ENCODE measurements at regions not wholly inside any gene's neighbourhood (a gene's known extent, or its start where the extent isn't known, plus 50 kb on each side); places are given as distances from the start of the nearest gene placed in this dataset.

GRCh38 chrX:129161108-129161507 lies 362.2 kb downstream of the SMARCA1 start:
- no peak for TF ChIP-seq CTCF (IDR thresholded peaks at IDR 0.05; ENCODE audit: low read depth, low read length, missing control alignments)
- DNase-seq, result no peak
- Histone ChIP-seq H3K36me3 (replicated peaks) (no peaks in the 10 kb centered on the region), H3K27ac (no peak overlapping the region), H3K27me3 (replicated peaks) (no peaks in the 10 kb centered on the region), H3K4me3 (ENCODE audit: low read depth, low read length) (no peak overlapping the region)
- in situ Hi-C loops (cut with HindIII; ENCODE audit: low pct_ligation_motif_present, low sequenced_read_pairs), result no loop called here

GRCh38 chrX:129158505-129158904 lies 364.8 kb downstream of the SMARCA1 start:
- in situ Hi-C loops (cut with HindIII; ENCODE audit: low pct_ligation_motif_present, low sequenced_read_pairs), result no loop called here
- DNase-seq, result no peak
- TF ChIP-seq CTCF (IDR thresholded peaks at IDR 0.05; ENCODE audit: low read depth, low read length, missing control alignments), result no peak
- Histone ChIP-seq H3K4me3 (ENCODE audit: low read depth, low read length) (no peak overlapping the region), H3K27me3 (replicated peaks) (no peaks in the 10 kb centered on the region), H3K27ac (no peak overlapping the region), H3K36me3 (replicated peaks) (no peaks in the 10 kb centered on the region)

- DNase-seq, result no peak
- Histone ChIP-seq H3K27me3 (replicated peaks) (no peaks in the 10 kb centered on the region), H3K4me3 (ENCODE audit: low read depth, low read length) (no peak overlapping the region), H3K36me3 (replicated peaks) (no peaks in the 10 kb centered on the region), H3K27ac (no peak overlapping the region)
- TF ChIP-seq CTCF (IDR thresholded peaks at IDR 0.05; ENCODE audit: low read depth, low read length, missing control alignments), result no peak
- in situ Hi-C loops (cut with HindIII; ENCODE audit: low pct_ligation_motif_present, low sequenced_read_pairs), result no loop called here
Measured at GRCh38 chrX:129145840-129146272, 377.4 kb downstream of the SMARCA1 start.

GRCh38 chrX:129145385-129145784 lies 377.9 kb downstream of the SMARCA1 start:
- no peak for DNase-seq
- H3K27ac ChIP-seq, result no peak overlapping the region
- no peak for TF ChIP-seq CTCF (IDR thresholded peaks at IDR 0.05; ENCODE audit: low read depth, low read length, missing control alignments)
- H3K27me3 ChIP-seq (replicated peaks), result no peaks in the 10 kb centered on the region
- H3K4me3 ChIP-seq (ENCODE audit: low read depth, low read length), result no peak overlapping the region
- H3K36me3 ChIP-seq (replicated peaks), result no peaks in the 10 kb centered on the region
- in situ Hi-C loops (cut with HindIII; ENCODE audit: low pct_ligation_motif_present, low sequenced_read_pairs), result no loop called here

- no peak for TF ChIP-seq CTCF (IDR thresholded peaks at IDR 0.05; ENCODE audit: low read depth, low read length, missing control alignments)
- H3K27me3 ChIP-seq (replicated peaks), result no peaks in the 10 kb centered on the region
- H3K36me3 ChIP-seq (replicated peaks), result no peaks in the 10 kb centered on the region
- in situ Hi-C loops (cut with HindIII; ENCODE audit: low pct_ligation_motif_present, low sequenced_read_pairs), result no loop called here
- no peak overlapping the region for H3K27ac ChIP-seq
- no peak overlapping the region for H3K4me3 ChIP-seq (ENCODE audit: low read depth, low read length)
- DNase-seq, result peak; percentile 27
Measured at GRCh38 chrX:129144172-129145038, 378.9 kb downstream of the SMARCA1 start.
